OCI-LY3 (cell line): ENCODE measurements at regions not wholly inside any gene's neighbourhood (a gene's known extent, or its start where the extent isn't known, plus 50 kb on each side); places are given as distances from the start of the nearest gene placed in this dataset.

Experiments used
- H2AFZ ChIP-seq: fragments of 200-600, 300-600 bp; shearing (Covaris generic); 2 replicates; pipeline ENCODE4 v1.6.0; 2014; ENCODE audit warnings: antibody characterized with exemption, low read depth, low read length
- H3K27ac ChIP-seq: fragments of 200-600, 300-600 bp; sonication (generic); 2 replicates; pipeline ENCODE4 v1.5.1; 2014; ENCODE audit warnings: mild to moderate bottlenecking, low read length, moderate library complexity, mixed read lengths
- H3K27me3 ChIP-seq: fragments of 200-600, 300-600 bp; sonication (generic); 2 replicates; pipeline ENCODE4 v1.6.1; 2014; ENCODE audit warnings: low read depth, low read length, mixed read lengths
- H3K36me3 ChIP-seq: fragments of 200-600, 300-600 bp; sonication (generic); replicated peaks from 2 replicates; pipeline ENCODE3; 2014; ENCODE audit warnings: low read depth, low read length, mixed read lengths
- H3K4me1 ChIP-seq: fragments of 300-600, 200-600 bp; sonication (generic); 2 replicates; pipeline ENCODE4 v1.6.1; 2014; ENCODE audit warnings: low read length, mixed read lengths
- H3K4me2 ChIP-seq: fragments of 200-600, 300-600 bp; sonication (generic); 2 replicates; pipeline ENCODE4 v1.6.1; 2014; ENCODE audit warnings: low read length, mixed read lengths
- H3K4me3 ChIP-seq: fragments of 300-600, 200-600 bp; sonication (generic); 2 replicates; pipeline ENCODE4 v1.5.1; 2014; ENCODE audit warnings: antibody characterized with exemption, mild to moderate bottlenecking, low read length, moderate library complexity
- H3K79me2 ChIP-seq: fragments of 300-600, 200-600 bp; shearing (Covaris generic); 2 replicates; pipeline ENCODE4 v1.6.1; 2014; ENCODE audit warnings: mild to moderate bottlenecking, low read length, mixed read lengths
- H3K9ac ChIP-seq: fragments of 300-600, 200-600 bp; shearing (Covaris generic); 2 replicates; pipeline ENCODE4 v1.6.0; 2014; ENCODE audit warnings: mild to moderate bottlenecking, low read length, moderate library complexity
- H3K9me3 ChIP-seq: fragments of 200-600, 300-600 bp; shearing (Covaris generic); 2 replicates; pipeline ENCODE4 v1.6.1; 2014; ENCODE audit warnings: low read length, mixed read lengths; ENCODE audit not compliant: insufficient read depth
- H4K20me1 ChIP-seq: fragments of 200-600, 300-600 bp; sonication (generic); 2 replicates; pipeline ENCODE4 v1.6.1; 2016; ENCODE audit warnings: low read length, mixed read lengths; ENCODE audit not compliant: insufficient read depth
- CTCF ChIP-seq: fragments of 200-600, 300-600 bp; sonication (generic); IDR thresholded peaks from 2 replicates; pipeline ENCODE4 v1.5.1; 2014; ENCODE audit warnings: antibody characterized with exemption, low read length, low read depth
- EZH2phosphoT487 ChIP-seq: fragments of 200-600 bp; shearing (Covaris generic); IDR thresholded peaks from 2 replicates; pipeline ENCODE4 v1.6.1; 2018; ENCODE audit warnings: antibody characterized with exemption, mixed run types, low read depth

- Histone ChIP-seq H3K4me3 (no peak overlapping the region), H3K4me2 (no peak overlapping the region), H3K27me3 (no peaks in the 10 kb centered on the region), H3K27ac (no peak overlapping the region), H2AFZ (no peak overlapping the region), H3K79me2 (no peaks in the 10 kb centered on the region), H4K20me1 (no peaks in the 10 kb centered on the region), H3K9ac (no peak overlapping the region), H3K36me3 (no peaks in the 10 kb centered on the region), H3K9me3 (no peaks in the 10 kb centered on the region), H3K4me1 (peaks cover 5% of the 10 kb centered on the region; the same call in 1 of the 2 replicates)
- TF ChIP-seq EZH2phosphoT487 (no peak), CTCF (no peak)
Observed at GRCh38 chr6:19356692-19357091, 480.5 kb upstream of the ID4 start.

DNA sequence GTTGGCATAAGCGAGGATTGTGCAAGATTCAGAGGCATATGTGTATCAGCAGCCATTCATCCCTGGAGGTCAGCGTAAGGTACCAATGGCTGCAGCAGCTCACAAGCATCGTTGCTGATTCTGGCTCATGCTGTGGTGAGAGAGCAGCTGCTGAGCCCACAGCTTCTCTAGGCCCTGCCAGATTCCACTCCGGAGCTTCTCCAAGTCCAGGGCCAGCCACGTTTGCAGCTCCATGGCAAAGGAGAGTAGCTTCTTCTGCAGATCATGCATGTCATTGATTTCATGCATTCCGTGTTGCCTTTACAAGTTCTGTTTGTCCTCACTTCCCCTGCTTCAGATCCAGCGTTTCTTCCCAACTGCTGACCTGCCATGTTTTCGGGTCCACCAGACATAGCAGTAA, 474.8 kb upstream of the ID4 start:
- H3K36me3 ChIP-seq = no peaks in the 10 kb centered on the region
- no peak overlapping the region for H3K27ac ChIP-seq
- no peaks in the 10 kb centered on the region for H3K9me3 ChIP-seq
- H4K20me1 ChIP-seq = no peaks in the 10 kb centered on the region
- no peaks in the 10 kb centered on the region; the same call in 1 of the 2 replicates for H3K4me1 ChIP-seq
- H3K79me2 ChIP-seq = no peaks in the 10 kb centered on the region
- H3K27me3 ChIP-seq = no peaks in the 10 kb centered on the region
- H3K9ac ChIP-seq = no peak overlapping the region
- H3K4me3 ChIP-seq = no peak overlapping the region
- no peak overlapping the region for H3K4me2 ChIP-seq
- no peak overlapping the region for H2AFZ ChIP-seq
- no peak for TF ChIP-seq EZH2phosphoT487
- no peak for TF ChIP-seq CTCF

DNA sequence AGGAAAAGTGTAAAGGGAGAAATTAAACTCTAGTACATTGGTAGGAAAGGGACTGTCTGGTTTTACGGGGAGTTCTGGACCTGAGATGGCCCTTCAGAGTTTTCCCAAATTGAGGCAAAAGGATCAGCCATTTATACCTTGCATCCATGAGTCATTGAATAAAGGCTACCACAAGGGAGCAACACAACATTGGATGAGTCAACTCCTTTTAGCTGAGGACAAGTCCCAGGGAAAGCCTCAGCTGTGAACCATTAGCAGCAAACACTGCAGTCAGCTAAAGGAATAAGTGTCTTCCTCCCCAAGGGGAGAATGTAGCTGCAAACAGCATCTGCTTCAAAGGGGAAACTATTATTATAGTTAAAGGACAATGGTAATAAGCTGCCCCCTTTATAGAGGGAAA, 468.7 kb upstream of the ID4 start:
- no peak overlapping the region for H3K9ac ChIP-seq
- H3K36me3 ChIP-seq = no peaks in the 10 kb centered on the region
- no peaks in the 10 kb centered on the region for H3K4me1 ChIP-seq
- H3K4me3 ChIP-seq = no peak overlapping the region
- no peaks in the 10 kb centered on the region for H4K20me1 ChIP-seq
- no peaks in the 10 kb centered on the region for H3K9me3 ChIP-seq
- no peak overlapping the region for H3K4me2 ChIP-seq
- no peak overlapping the region for H2AFZ ChIP-seq
- no peak for TF ChIP-seq EZH2phosphoT487
- no peak for TF ChIP-seq CTCF
- H3K79me2 ChIP-seq = no peaks in the 10 kb centered on the region
- no peaks in the 10 kb centered on the region for H3K27me3 ChIP-seq
- H3K27ac ChIP-seq = no peak overlapping the region

DNA sequence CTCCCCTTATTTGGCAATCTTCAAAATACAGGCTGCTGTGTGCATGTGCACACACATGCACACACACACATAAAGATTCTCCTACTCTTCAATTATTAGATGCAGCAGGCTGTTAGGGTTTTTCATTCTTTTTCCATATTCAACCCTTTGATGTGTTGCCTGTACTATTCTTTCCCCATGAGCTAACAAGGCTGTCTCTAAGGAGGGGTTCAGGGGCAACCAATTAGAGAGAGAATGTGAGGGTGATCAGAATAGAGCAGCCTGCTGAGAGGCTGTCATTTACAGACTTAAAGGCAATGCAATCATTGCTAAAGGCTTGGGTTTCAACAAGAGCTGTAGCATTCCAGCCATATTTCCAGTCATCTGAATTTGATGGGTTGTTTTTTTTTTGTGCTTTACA, 467.4 kb upstream of the ID4 start:
- no peak for TF ChIP-seq EZH2phosphoT487
- no peak for TF ChIP-seq CTCF
- Histone ChIP-seq H3K9me3 (no peaks in the 10 kb centered on the region), H3K4me2 (no peak overlapping the region), H3K79me2 (no peaks in the 10 kb centered on the region), H3K27me3 (no peaks in the 10 kb centered on the region), H3K27ac (no peak overlapping the region), H3K9ac (no peak overlapping the region), H3K36me3 (no peaks in the 10 kb centered on the region), H4K20me1 (no peaks in the 10 kb centered on the region), H3K4me1 (no peaks in the 10 kb centered on the region), H2AFZ (no peak overlapping the region), H3K4me3 (no peak overlapping the region)
